ENCODE measurements at regions not wholly inside any gene's neighbourhood (a gene's known extent, or its start where the extent isn't known, plus 50 kb on each side); places are given as distances from the start of the nearest gene placed in this dataset.

DNA sequence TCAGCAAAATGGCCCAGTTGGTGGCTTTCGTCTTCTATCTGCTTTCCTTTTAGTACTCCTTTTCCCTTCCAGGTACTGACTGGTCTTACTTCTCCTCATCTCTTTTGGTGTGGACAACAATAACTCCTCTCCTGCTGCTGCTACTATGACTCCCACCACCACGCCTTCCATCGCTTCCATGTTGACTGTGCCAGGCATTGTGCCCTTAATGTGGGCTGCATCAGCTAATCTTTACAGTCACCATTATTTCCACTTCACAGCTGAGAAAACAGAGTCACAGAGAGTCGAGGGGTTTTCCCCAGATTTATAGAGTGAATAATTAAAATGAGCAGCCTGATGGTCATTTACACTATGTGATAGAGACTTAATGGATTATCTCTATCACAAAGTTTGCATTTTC lies 184.9 kb upstream of the IL12B start:
- Histone ChIP-seq H3K4me2 (ENCODE audit: insufficient read depth, low read length) (no peak overlapping the region), H3K4me3 (replicated peaks in 1 of 3; ENCODE audit: insufficient read depth in 1 of 3, low read depth in 1 of 3, low read length in 3 of 3) (no peak overlapping the region), H4K20me1 (replicated peaks; ENCODE audit: control insufficient read depth, extremely low read depth, insufficient read depth, low read length) (no peaks in the 10 kb centered on the region), H3K27me3 (ENCODE audit: control insufficient read depth in 2 of 2, insufficient read depth in 2 of 2, low read length in 2 of 2) (no peaks in the 10 kb centered on the region), H3K4me1 (ENCODE audit: control insufficient read depth, extremely low read depth, insufficient read depth, low read length) (no peaks in the 10 kb centered on the region), H3K27ac (ENCODE audit: insufficient read depth, low read depth, low read length) (no peak overlapping the region), H3K9ac (replicated peaks; ENCODE audit: extremely low read depth, insufficient read depth, low read length) (no peak overlapping the region), H3K79me2 (ENCODE audit: control insufficient read depth, insufficient read depth, low read length) (no peaks in the 10 kb centered on the region), H3K36me3 (ENCODE audit: control insufficient read depth in 2 of 2, extremely low read depth in 1 of 2, insufficient read depth in 2 of 2, low read length in 2 of 2) (no peaks in the 10 kb centered on the region), H3K9me1 (replicated peaks; ENCODE audit: control insufficient read depth, extremely low read depth, insufficient read depth, low read length) (no peaks in the 10 kb centered on the region), H2AFZ (ENCODE audit: low read depth, low read length) (no peak overlapping the region), H3K9me3 (replicated peaks; ENCODE audit: control insufficient read depth, insufficient read depth, low read length) (no peaks in the 10 kb centered on the region)
- dilution Hi-C loops (cut with MboI; ENCODE audit: extremely low pct_ligation_motif_present, low sequenced_read_pairs) = no loop called here
- FAIRE-seq (no peak), DNase-seq (ENCODE audit: low read depth, low spot score) (no peak)
- intact Hi-C loops (cut with micrococcal nuclease) = loop anchor here (1.0 to 10.0 kb wide), 2 partner anchors 400 to 472 kb away; partner anchors contain the start of gene ADRA1B
- BruUV-seq (replicated peaks) = no TSS peak
- TF ChIP-seq JUN (IDR thresholded peaks at IDR 0.05; ENCODE audit: borderline replicate concordance, insufficient read depth, insufficient read length, low read depth) (no peak), FOS (IDR thresholded peaks at IDR 0.05; ENCODE audit: borderline replicate concordance, insufficient read depth, low read length) (no peak), EZH2 (IDR thresholded peaks at IDR 0.05; ENCODE audit: borderline replicate concordance, low read depth, low read length, severe bottlenecking) (no peak), MYC (IDR thresholded peaks at IDR 0.05; ENCODE audit: low read depth, low read length) (no peak), GATA2 (IDR thresholded peaks at IDR 0.05; ENCODE audit: insufficient read depth, insufficient read length, low read depth, low read length) (no peak), POLR2A (IDR thresholded peaks at IDR 0.05; ENCODE audit: low read depth, low read length) (no peak)
- TF ChIP-seq, protein P1, sequence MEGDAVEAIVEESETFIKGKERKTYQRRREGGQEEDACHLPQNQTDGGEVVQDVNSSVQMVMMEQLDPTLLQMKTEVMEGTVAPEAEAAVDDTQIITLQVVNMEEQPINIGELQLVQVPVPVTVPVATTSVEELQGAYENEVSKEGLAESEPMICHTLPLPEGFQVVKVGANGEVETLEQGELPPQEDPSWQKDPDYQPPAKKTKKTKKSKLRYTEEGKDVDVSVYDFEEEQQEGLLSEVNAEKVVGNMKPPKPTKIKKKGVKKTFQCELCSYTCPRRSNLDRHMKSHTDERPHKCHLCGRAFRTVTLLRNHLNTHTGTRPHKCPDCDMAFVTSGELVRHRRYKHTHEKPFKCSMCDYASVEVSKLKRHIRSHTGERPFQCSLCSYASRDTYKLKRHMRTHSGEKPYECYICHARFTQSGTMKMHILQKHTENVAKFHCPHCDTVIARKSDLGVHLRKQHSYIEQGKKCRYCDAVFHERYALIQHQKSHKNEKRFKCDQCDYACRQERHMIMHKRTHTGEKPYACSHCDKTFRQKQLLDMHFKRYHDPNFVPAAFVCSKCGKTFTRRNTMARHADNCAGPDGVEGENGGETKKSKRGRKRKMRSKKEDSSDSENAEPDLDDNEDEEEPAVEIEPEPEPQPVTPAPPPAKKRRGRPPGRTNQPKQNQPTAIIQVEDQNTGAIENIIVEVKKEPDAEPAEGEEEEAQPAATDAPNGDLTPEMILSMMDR (IDR thresholded peaks at IDR 0.05; ENCODE audit: extremely low read depth in 1 of 2, insufficient read depth in 1 of 2, low read depth in 1 of 2, low read length in 2 of 2) = no peak
- ChIA-PET POLR2A (no interaction called here), CTCF (interaction anchor here (0.7 to 1.7 kb wide), 3 partner anchors 13 to 472 kb away, joined by 4 to 11 read pairs (median 5); no protein-coding TSS in a partner anchor)
